PC-9 (cell line): ENCODE measurements at regions not wholly inside any gene's neighbourhood (a gene's known extent, or its start where the extent isn't known, plus 50 kb on each side); places are given as distances from the start of the nearest gene placed in this dataset.

Experiments used
- EZH2 ChIP-seq: fragments of 200-600 bp; sonication (generic); IDR thresholded peaks from 2 replicates; pipeline ENCODE4 v1.8.0; 2017; ENCODE audit warnings: antibody characterized with exemption, low read depth
- TF ChIP-seq, protein P1 (sequence below): fragments of 200-600 bp; sonication (generic); conservative IDR thresholded peaks from 2 replicates; pipeline ENCODE4 v1.6.1; 2017; ENCODE audit warnings: mixed run types, antibody characterized with exemption, mild to moderate bottlenecking, moderate library complexity

DNA sequence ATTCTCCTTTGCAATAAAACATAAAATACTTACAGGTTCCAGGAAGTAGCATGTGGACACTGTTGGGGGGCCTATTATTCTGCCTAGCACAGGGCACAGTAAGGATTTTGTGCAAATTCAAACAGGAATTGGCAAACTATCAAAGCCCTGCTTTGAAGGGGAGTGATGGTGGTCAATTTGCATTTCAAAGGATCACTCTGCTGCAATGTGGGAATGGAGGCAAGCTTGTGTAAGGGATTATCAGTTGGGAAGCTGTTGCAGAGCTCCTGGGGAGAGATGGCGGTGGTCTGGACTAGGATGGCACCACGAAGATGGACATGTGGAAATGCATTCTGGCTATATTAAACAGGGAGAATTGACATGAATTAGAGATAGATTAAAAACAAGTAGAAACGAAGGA lies 990.7 kb upstream of the RBFOX1 start:
- no peak for TF ChIP-seq EZH2
- TF ChIP-seq, protein P1, sequence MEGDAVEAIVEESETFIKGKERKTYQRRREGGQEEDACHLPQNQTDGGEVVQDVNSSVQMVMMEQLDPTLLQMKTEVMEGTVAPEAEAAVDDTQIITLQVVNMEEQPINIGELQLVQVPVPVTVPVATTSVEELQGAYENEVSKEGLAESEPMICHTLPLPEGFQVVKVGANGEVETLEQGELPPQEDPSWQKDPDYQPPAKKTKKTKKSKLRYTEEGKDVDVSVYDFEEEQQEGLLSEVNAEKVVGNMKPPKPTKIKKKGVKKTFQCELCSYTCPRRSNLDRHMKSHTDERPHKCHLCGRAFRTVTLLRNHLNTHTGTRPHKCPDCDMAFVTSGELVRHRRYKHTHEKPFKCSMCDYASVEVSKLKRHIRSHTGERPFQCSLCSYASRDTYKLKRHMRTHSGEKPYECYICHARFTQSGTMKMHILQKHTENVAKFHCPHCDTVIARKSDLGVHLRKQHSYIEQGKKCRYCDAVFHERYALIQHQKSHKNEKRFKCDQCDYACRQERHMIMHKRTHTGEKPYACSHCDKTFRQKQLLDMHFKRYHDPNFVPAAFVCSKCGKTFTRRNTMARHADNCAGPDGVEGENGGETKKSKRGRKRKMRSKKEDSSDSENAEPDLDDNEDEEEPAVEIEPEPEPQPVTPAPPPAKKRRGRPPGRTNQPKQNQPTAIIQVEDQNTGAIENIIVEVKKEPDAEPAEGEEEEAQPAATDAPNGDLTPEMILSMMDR, result no peak
